SU-DHL-6 (cell line): ENCODE measurements at regions not wholly inside any gene's neighbourhood (a gene's known extent, or its start where the extent isn't known, plus 50 kb on each side); places are given as distances from the start of the nearest gene placed in this dataset.

ENCODE experiments used
- H2AFZ ChIP-seq: fragments of 200-600 bp; sonication (generic); 2 replicates; pipeline ENCODE4 v1.6.1; 2014; ENCODE audit warnings: low read depth, mild to moderate bottlenecking, moderate library complexity, mixed read lengths, antibody characterized with exemption, low read length; ENCODE audit not compliant: severe bottlenecking
- H3F3A ChIP-seq: fragments of 200-600 bp; shearing (Covaris generic); 2 replicates; pipeline ENCODE4 v1.6.0; 2016; ENCODE audit warnings: antibody characterized with exemption, mild to moderate bottlenecking; ENCODE audit not compliant: insufficient read depth
- H3K27ac ChIP-seq: fragments of 200-600 bp; sonication (generic); 2 replicates; pipeline ENCODE4 v1.5.1; 2016; ENCODE audit warnings: low read depth, mild to moderate bottlenecking, low read length, moderate library complexity, mixed read lengths
- H3K27me3 ChIP-seq: fragments of 200-600 bp; sonication (generic), shearing (Covaris generic); 2 replicates; pipeline ENCODE4 v1.6.0; 2014; ENCODE audit warnings: mild to moderate bottlenecking, low read length
- H3K36me3 ChIP-seq: fragments of 200-600 bp; sonication (generic); 2 replicates; pipeline ENCODE4 v1.6.1; 2014; ENCODE audit warnings: mild to moderate bottlenecking, low read length, mixed read lengths
- H3K4me2 ChIP-seq: fragments of 300-600, 200-600 bp; shearing (Covaris generic), sonication (generic); 2 replicates; pipeline ENCODE4 v1.6.0; 2014; ENCODE audit warnings: low read length, low read depth, mild to moderate bottlenecking; ENCODE audit not compliant: poor library complexity, severe bottlenecking
- H3K4me3 ChIP-seq: fragments of 200-600 bp; sonication (generic); 2 replicates; pipeline ENCODE4 v1.5.1; 2014; ENCODE audit warnings: antibody characterized with exemption, low read length, mild to moderate bottlenecking, mixed read lengths; ENCODE audit not compliant: insufficient read depth, poor library complexity, severe bottlenecking
- H3K79me2 ChIP-seq: fragments of 200-600 bp; sonication (generic); 2 replicates; pipeline ENCODE4 v1.6.1; 2014; ENCODE audit warnings: mild to moderate bottlenecking, low read length, moderate library complexity; ENCODE audit not compliant: insufficient read depth
- H3K9ac ChIP-seq: fragments of 200-600 bp; sonication (generic); 2 replicates; pipeline ENCODE4 v1.7.0; 2014; ENCODE audit warnings: mild to moderate bottlenecking, low read length
- H3K9me2 ChIP-seq: fragments of 200-600 bp; sonication (generic); replicated peaks from 2 replicates; pipeline ENCODE4 v1.6.1; 2014; ENCODE audit warnings: low read length; ENCODE audit not compliant: insufficient read depth
- H3K9me3 ChIP-seq: fragments of 200-600 bp; sonication (generic); 2 replicates; pipeline ENCODE4 v1.6.1; 2014; ENCODE audit warnings: low read length, mixed read lengths; ENCODE audit not compliant: insufficient read depth
- H4K20me1 ChIP-seq: fragments of 200-600 bp; sonication (generic); 2 replicates; pipeline ENCODE4 v1.6.1; 2014; ENCODE audit warnings: low read depth, mild to moderate bottlenecking, antibody characterized with exemption, low read length, moderate library complexity, mixed read lengths
- CTCF ChIP-seq: fragments of 200-600 bp; sonication (generic); IDR thresholded peaks from one replicate; pipeline ENCODE4 v1.5.1; 2017; ENCODE audit warnings: antibody characterized with exemption, mild to moderate bottlenecking, low read length, moderate library complexity; ENCODE audit not compliant: insufficient read depth, poor library complexity, severe bottlenecking
- EZH2phosphoT487 ChIP-seq: fragments of 200-600 bp; sonication (generic), shearing (Covaris generic); conservative IDR thresholded peaks from 2 replicates; pipeline ENCODE4 v1.6.1; 2018; ENCODE audit warnings: mild to moderate bottlenecking, antibody characterized with exemption, low read length, moderate library complexity, mixed read lengths

- Histone ChIP-seq H3K36me3 (no peaks in the 10 kb centered on the region), H3K4me3 (no peak overlapping the region), H3K79me2 (no peaks in the 10 kb centered on the region), H3F3A (no peaks in the 10 kb centered on the region), H4K20me1 (no peaks in the 10 kb centered on the region), H3K9me2 (no peaks in the 10 kb centered on the region), H3K27me3 (no peaks in the 10 kb centered on the region), H3K9me3 (no peaks in the 10 kb centered on the region), H3K4me2 (no peak overlapping the region), H2AFZ (no peak overlapping the region), H3K9ac (no peak overlapping the region), H3K27ac (no peak overlapping the region)
- TF ChIP-seq CTCF (no peak), EZH2phosphoT487 (no peak)
Measured at GRCh38 chr1:221085701-221086375, 206.6 kb downstream of the HLX start.

DNA sequence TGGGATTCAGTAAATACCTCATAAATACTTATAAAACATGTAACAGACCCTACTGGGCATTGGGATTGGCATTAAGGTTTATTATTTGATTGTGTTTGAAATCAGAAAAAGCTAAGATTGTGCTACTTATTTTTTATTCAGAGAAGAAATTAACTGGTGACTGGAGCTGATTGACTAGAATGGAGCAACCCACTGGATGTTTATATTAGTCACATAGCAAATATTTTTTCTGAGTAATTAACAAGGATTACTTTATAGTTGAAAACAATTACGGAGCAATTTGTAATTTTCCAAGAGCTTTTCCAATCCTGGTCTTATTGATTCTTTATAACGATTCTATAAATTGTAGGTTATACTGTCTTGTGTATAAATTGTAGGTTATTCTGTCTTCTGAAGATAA lies 208.7 kb downstream of the HLX start:
- Histone ChIP-seq H3K9me2 (no peaks in the 10 kb centered on the region), H2AFZ (no peak overlapping the region), H3K4me2 (no peak overlapping the region), H3K36me3 (no peaks in the 10 kb centered on the region), H3K4me3 (no peak overlapping the region), H3K79me2 (no peaks in the 10 kb centered on the region), H3K27ac (no peak overlapping the region), H3K27me3 (no peaks in the 10 kb centered on the region), H4K20me1 (no peaks in the 10 kb centered on the region), H3K9ac (no peak overlapping the region), H3K9me3 (no peaks in the 10 kb centered on the region), H3F3A (no peaks in the 10 kb centered on the region)
- TF ChIP-seq EZH2phosphoT487: no peak
- no peak for TF ChIP-seq CTCF

DNA sequence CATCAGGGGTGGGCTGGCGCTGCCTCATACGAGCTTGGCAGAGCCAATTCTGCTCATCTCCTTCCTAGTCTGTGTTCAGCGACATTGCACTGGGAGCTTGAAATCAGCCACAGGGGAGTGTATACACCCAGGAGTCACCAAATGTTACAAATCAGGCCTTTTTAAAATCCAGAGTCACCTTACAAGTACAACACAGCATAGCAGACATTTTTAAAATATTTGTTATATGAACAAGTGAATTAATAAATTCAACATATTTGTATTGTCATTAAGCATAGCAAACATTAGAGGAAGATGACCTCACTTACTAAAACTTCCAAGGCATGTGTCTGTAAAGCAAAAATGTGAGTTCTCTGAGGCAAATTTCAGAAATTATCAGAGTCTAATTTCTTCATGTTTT lies 210.0 kb downstream of the HLX start:
- no peaks in the 10 kb centered on the region for H3K9me3 ChIP-seq
- H3K79me2 ChIP-seq: no peaks in the 10 kb centered on the region
- H3F3A ChIP-seq: no peaks in the 10 kb centered on the region
- H3K9ac ChIP-seq: no peak overlapping the region
- no peak overlapping the region for H3K4me2 ChIP-seq
- no peaks in the 10 kb centered on the region for H3K36me3 ChIP-seq
- no peaks in the 10 kb centered on the region for H3K27me3 ChIP-seq
- no peaks in the 10 kb centered on the region for H3K9me2 ChIP-seq
- TF ChIP-seq EZH2phosphoT487: no peak
- no peak for TF ChIP-seq CTCF
- no peak overlapping the region for H3K27ac ChIP-seq
- no peak overlapping the region for H3K4me3 ChIP-seq
- no peaks in the 10 kb centered on the region for H4K20me1 ChIP-seq
- H2AFZ ChIP-seq: no peak overlapping the region
